ENCODE measurements at regions not wholly inside any gene's neighbourhood (a gene's known extent, or its start where the extent isn't known, plus 50 kb on each side); places are given as distances from the start of the nearest gene placed in this dataset.
"Not testable (repeated sequence)": the region's sequence is repeated elsewhere in the genome, so short reads cannot be mapped to it uniquely, and the experiment has no call there.

GRCh38 chr2:13332060-13332459 lies 615.3 kb downstream of the TRIB2 start:
- DNase-seq (ENCODE audit: insufficient read length, low spot score) (no peak), FAIRE-seq (no peak)

DNA sequence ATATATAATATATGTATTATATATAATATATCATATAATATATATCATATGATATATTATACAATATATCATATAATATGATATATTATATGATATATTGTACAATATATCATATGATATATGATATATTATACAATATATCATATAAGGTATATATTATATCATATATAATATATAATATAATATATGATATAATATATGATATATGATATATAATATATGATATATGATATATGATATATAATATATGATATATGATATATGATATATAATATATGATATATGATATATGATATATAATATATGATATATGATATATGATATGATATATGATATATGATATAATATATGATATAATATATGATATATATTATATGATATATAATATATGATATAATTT lies 617.3 kb downstream of the TRIB2 start:
- not testable (repeated sequence) for FAIRE-seq

DNA sequence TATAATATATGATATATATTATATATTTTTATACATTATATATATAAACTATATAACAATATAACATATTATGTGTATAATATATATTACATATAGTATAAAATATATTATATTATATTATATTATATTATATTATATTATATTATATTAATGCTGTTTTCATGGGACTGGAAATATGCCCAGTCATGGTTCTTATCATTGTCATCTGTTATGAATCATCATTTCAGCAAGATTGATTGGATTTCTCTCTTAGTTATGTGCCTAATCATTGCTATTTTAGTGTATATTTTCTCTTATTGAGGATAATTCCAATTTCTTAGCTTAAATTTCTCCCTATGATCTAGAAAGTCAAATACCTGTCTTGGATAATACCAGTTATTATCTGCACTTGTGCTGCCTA lies 617.8 kb downstream of the TRIB2 start:
- DNase-seq (ENCODE audit: insufficient read length, low spot score) (no peak), FAIRE-seq (no peak)

More for the DNA sequence above, 617.3 kb downstream of the TRIB2 start:
- DNase-seq (ENCODE audit: insufficient read length, low spot score) = not testable (repeated sequence)

GRCh38 chr2:13335862-13336535 lies 619.3 kb downstream of the TRIB2 start:
- DNase-seq (ENCODE audit: insufficient read length, low spot score) (no peak), FAIRE-seq (no peak)

- no peak for DNase-seq (ENCODE audit: insufficient read length, low spot score)
- no peak for FAIRE-seq
Measured at GRCh38 chr2:13351068-13351467, 634.3 kb downstream of the TRIB2 start.

DNA sequence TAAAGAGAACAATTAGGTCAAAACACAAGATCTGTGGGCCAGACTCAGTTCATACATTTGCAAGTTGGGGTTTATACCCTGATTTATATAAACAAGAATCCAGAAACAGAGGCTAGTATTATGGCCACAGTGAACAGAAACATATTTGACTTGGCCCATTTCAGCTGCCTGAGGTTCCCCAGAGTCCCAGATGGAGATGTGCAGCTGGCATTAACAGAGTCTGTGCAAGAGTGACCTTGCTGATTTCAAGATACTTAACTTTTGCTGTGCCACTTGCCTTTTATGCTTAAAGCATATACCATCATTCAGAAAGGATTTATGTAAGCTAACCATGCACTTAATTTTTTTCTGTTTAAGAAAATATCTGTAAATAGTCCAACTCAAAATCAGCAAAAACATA lies 636.3 kb downstream of the TRIB2 start:
- FAIRE-seq (no peak), DNase-seq (ENCODE audit: insufficient read length, low spot score) (no peak)

DNA sequence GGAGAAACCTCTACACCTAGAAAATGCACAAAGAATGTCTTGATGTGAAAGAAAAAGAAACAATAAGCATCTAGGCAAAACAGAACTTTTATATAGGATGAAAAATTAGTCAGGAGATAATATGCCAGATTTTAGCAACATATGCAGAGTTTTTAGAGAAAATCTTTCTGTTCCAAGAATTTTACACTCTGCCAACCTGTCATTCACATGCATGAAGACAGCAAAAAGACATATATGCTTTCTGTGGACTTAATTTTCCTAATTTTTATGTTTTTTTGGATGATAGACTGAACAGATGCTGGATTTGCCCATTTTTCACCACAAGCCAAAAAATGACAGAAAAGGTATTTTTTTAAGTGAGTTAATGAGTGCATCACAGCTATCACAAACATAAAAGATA lies 637.3 kb downstream of the TRIB2 start:
- FAIRE-seq = no peak
- no peak for DNase-seq (ENCODE audit: insufficient read length, low spot score)

- DNase-seq (ENCODE audit: insufficient read length, low spot score); FAIRE-seq: not testable (repeated sequence)
Measured at GRCh38 chr2:13381928-13382327, 665.2 kb downstream of the TRIB2 start.

GRCh38 chr2:13389172-13389571 lies 672.4 kb downstream of the TRIB2 start:
- not testable (repeated sequence) for FAIRE-seq; DNase-seq (ENCODE audit: insufficient read length, low spot score)

DNA sequence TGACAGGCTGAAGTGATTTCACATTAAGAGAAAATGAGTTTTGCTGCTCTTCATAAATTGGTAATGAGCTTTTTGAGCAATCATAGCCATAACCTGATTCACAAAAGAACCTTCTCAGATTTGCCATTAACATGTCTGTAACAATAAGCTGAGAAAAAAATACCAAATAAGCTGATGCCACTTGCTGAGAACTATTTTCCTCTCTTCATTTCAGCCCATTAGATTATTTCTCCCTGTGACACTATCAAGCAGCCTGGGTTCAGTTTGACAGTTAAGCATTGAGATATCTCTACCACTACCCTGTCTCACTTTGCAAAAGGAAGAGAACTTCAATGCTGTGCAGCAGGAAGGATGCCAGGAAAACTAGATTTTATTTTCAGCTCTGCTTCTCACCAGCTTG lies 673.9 kb downstream of the TRIB2 start:
- DNase-seq (ENCODE audit: insufficient read length, low spot score) (no peak), FAIRE-seq (no peak)

- no peak for DNase-seq (ENCODE audit: insufficient read length, low spot score)
- no peak for FAIRE-seq
Measured at GRCh38 chr2:13401312-13401711, 684.6 kb downstream of the TRIB2 start.

DNA sequence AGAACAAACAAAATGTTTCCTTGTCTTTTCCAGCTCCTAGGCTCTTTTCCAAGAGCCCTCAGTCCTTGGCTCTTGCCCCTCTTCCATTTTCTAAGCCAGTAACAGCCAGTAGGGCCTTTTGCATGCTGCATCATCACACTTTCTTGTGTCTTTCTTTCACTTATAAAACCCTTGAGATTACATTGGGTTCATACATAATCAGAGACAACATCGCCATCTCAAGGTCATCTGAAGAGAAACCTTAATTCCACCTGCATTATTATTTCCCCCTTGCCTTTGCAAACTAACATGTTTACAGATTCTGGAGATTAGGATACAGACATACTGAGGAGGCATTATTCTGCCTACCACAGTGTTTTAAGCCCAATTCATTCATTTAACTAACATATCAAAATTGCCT lies 697.3 kb downstream of the TRIB2 start:
- FAIRE-seq (no peak), DNase-seq (ENCODE audit: insufficient read length, low spot score) (no peak)

- FAIRE-seq (no peak), DNase-seq (ENCODE audit: insufficient read length, low spot score) (no peak)
Measured at GRCh38 chr2:13414897-13415296, 698.2 kb downstream of the TRIB2 start.

DNA sequence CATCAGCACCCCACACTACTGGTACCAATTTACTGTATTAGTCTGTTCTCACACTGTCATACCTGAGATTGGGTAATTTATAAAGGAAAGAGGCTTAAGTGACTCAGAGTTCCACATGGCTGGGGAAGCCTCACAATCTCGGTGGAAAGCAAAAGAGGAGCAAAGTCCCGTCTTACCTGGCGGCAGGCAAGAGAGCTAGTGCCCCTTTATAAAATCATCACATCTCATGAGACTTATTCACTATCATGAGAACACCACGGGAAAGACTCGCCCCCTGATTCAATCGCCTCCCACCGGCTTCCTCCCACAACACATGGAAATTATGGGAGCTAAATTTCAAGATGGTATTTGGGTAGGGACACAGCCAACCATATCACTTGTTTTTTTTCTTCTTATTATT lies 717.2 kb downstream of the TRIB2 start:
- no peak for FAIRE-seq
- DNase-seq (ENCODE audit: insufficient read length, low spot score) = no peak

DNA sequence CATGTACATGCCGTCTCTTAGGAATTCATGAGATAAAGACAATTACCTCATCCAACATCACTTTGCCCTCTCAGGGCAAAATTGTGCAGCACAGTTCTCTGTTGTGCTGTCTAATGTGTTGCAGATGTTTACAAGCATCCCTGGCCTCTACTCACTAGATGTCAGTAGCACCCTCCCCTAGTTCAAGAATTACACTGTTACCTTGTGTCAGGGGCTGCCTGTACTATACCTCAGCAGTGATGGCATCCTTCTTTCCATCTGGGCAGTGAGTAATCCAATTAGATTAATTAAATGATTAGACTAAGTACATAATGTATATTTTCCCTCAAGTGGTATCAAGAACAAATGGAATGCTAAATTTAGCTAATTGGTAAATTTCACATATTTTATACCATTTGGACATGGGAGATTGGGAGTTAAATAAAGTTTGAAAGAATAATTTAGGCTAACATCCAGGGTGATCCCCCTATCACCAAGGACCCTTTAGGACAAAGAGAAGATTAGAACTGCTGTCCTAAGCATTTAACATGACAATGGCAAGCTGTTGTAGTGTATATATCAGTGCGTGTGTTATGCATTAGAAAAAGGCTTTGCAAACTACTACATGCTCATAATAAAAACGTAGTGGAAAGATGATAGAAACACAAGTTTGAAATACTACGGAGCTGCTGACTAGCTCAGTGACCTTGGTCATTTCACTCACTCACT lies 727.0 kb downstream of the TRIB2 start:
- FAIRE-seq; DNase-seq (ENCODE audit: insufficient read length, low spot score): not testable (repeated sequence)

GRCh38 chr2:13462464-13462863 lies 745.7 kb downstream of the TRIB2 start:
- no peak for FAIRE-seq
- DNase-seq (ENCODE audit: insufficient read length, low spot score) = no peak

- FAIRE-seq (no peak), DNase-seq (ENCODE audit: insufficient read length, low spot score) (no peak)
Measured at GRCh38 chr2:13466076-13466475, 749.3 kb downstream of the TRIB2 start.

- DNase-seq (ENCODE audit: insufficient read length, low spot score) (no peak), FAIRE-seq (no peak)
Measured at GRCh38 chr2:13474538-13474937, 757.8 kb downstream of the TRIB2 start.

- DNase-seq (ENCODE audit: insufficient read length, low spot score) = no peak
- no peak for FAIRE-seq
Measured at GRCh38 chr2:13480057-13480456, 763.3 kb downstream of the TRIB2 start.

- FAIRE-seq = no peak
- no peak for DNase-seq (ENCODE audit: insufficient read length, low spot score)
Measured at GRCh38 chr2:13481201-13481600, 764.5 kb downstream of the TRIB2 start.

DNA sequence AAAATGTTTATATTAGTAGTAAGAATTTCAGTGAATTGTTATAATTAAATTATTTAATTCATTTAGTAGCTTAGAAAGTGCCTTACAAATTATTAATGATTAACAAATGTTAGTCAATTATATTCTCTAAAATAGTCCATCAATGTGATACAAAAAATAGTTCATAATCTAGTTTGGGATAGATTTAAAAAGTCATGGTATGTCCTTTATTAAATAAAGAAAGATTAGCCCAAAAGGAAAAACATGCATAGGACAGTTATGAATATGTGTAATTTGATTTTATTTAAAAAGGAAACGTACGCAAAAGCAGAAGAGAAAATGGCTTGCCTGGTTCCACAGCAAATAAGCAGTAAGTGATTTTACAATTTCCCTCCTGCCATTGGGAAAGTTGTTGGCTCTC lies 768.5 kb downstream of the TRIB2 start:
- DNase-seq (ENCODE audit: insufficient read length, low spot score) (no peak), FAIRE-seq (no peak)

GRCh38 chr2:13488965-13489364 lies 772.2 kb downstream of the TRIB2 start:
- no peak for DNase-seq (ENCODE audit: insufficient read length, low spot score)
- FAIRE-seq = no peak

All from HTR-8/SVneo (cell line).